HG03196 (cell line): ENCODE measurements at regions not wholly inside any gene's neighbourhood (a gene's known extent, or its start where the extent isn't known, plus 50 kb on each side); places are given as distances from the start of the nearest gene placed in this dataset.
"Not testable (repeated sequence)": the region's sequence is repeated elsewhere in the genome, so short reads cannot be mapped to it uniquely, and the experiment has no call there.

ENCODE experiments used
- ATAC-seq: cut with Tn5 transposase; IDR thresholded peaks from one replicate; pipeline ENCODE4 v1.9.1; 2021; ENCODE audit not compliant: unreplicated experiment

- ATAC-seq: no peak
Measured at GRCh38 chr10:60621018-60621417, 157.3 kb upstream of the CDK1 start.

GRCh38 chr10:60618861-60619260 is 159.4 kb upstream of the CDK1 start:
- ATAC-seq: no peak

GRCh38 chr10:60615541-60615940 is 162.7 kb upstream of the CDK1 start:
- ATAC-seq: no peak

GRCh38 chr10:60614363-60614762 is 163.9 kb upstream of the CDK1 start:
- ATAC-seq: no peak

- no peak for ATAC-seq
Measured at GRCh38 chr10:60613434-60613833, 164.8 kb upstream of the CDK1 start.

- no peak for ATAC-seq
Measured at GRCh38 chr10:60611291-60611747, 167.0 kb upstream of the CDK1 start.

GRCh38 chr10:60607372-60607771 is 170.9 kb upstream of the CDK1 start:
- no peak for ATAC-seq

GRCh38 chr10:60606343-60607080 is 171.8 kb upstream of the CDK1 start:
- no peak for ATAC-seq

- no peak for ATAC-seq
Measured at GRCh38 chr10:60605476-60605875, 172.8 kb upstream of the CDK1 start.

GRCh38 chr10:60604342-60604741 is 173.9 kb upstream of the CDK1 start:
- no peak for ATAC-seq

GRCh38 chr10:60597513-60597912 is 180.8 kb upstream of the CDK1 start:
- no peak for ATAC-seq

- no peak for ATAC-seq
Measured at GRCh38 chr10:60595852-60596251, 182.4 kb upstream of the CDK1 start.

- no peak for ATAC-seq
Measured at GRCh38 chr10:60594476-60595051, 183.7 kb upstream of the CDK1 start.

GRCh38 chr10:60591119-60591518 is 187.2 kb upstream of the CDK1 start:
- no peak for ATAC-seq

- no peak for ATAC-seq
Measured at GRCh38 chr10:60589376-60589775, 188.9 kb upstream of the CDK1 start.

GRCh38 chr10:60581782-60582181 is 192.1 kb upstream of the ANK3 start:
- not testable (repeated sequence) for ATAC-seq

- no peak for ATAC-seq
Measured at GRCh38 chr10:60578217-60578616, 188.5 kb upstream of the ANK3 start.

- no peak for ATAC-seq
Measured at GRCh38 chr10:60576130-60577069, 186.7 kb upstream of the ANK3 start.

- no peak for ATAC-seq
Measured at GRCh38 chr10:60575105-60575504, 185.4 kb upstream of the ANK3 start.

GRCh38 chr10:60574388-60574787 is 184.7 kb upstream of the ANK3 start:
- ATAC-seq: no peak

- no peak for ATAC-seq
Measured at GRCh38 chr10:60573336-60573735, 183.7 kb upstream of the ANK3 start.
